ENCODE measurements at regions not wholly inside any gene's neighbourhood (a gene's known extent, or its start where the extent isn't known, plus 50 kb on each side); places are given as distances from the start of the nearest gene placed in this dataset.

GRCh38 chr5:96258692-96259091, 174.4 kb downstream of the PCSK1 start:
- ChIA-PET CTCF (interaction anchor here (1.0 to 2.6 kb wide), 3 partner anchors 23 to 78 kb away, joined by 3 to 16 read pairs (median 3); no protein-coding TSS in a partner anchor), POLR2A (interaction anchor here (0.6 kb wide), 1 partner anchor 15 kb away, joined by 3 read pairs; no protein-coding TSS in a partner anchor)
- no peak for DNase-seq (ENCODE audit: low read depth, low spot score)
- no peak overlapping the region for H3K4me3 ChIP-seq (ENCODE audit: low read depth, low read length)
- TF ChIP-seq CTCF (IDR thresholded peaks at IDR 0.05; ENCODE audit: insufficient read depth, low read length, missing control alignments), result no peak

GRCh38 chr5:96257904-96258303, 175.1 kb downstream of the PCSK1 start:
- CTCF ChIA-PET, result interaction anchor here (2.6 kb wide), 1 partner anchor 79 kb away, joined by 16 read pairs; no protein-coding TSS in a partner anchor
- DNase-seq (ENCODE audit: low read depth, low spot score), result peak; percentile 23

GRCh38 chr5:96256795-96257470, 176.1 kb downstream of the PCSK1 start:
- TF ChIP-seq CTCF (IDR thresholded peaks at IDR 0.05; ENCODE audit: insufficient read depth, low read length, missing control alignments), result no peak
- CTCF ChIA-PET, result no interaction called here
- no peak overlapping the region for H3K4me3 ChIP-seq (ENCODE audit: low read depth, low read length)
- POLR2A ChIA-PET, result no interaction called here
- DNase-seq (ENCODE audit: low read depth, low spot score), result peak; percentile 28

More at GRCh38 chr5:96257904-96258303, 175.1 kb downstream of the PCSK1 start:
- POLR2A ChIA-PET, result no interaction called here
- TF ChIP-seq CTCF (IDR thresholded peaks at IDR 0.05; ENCODE audit: insufficient read depth, low read length, missing control alignments), result no peak
- no peak overlapping the region for H3K4me3 ChIP-seq (ENCODE audit: low read depth, low read length)

GRCh38 chr5:96254980-96255691, 177.9 kb downstream of the PCSK1 start:
- no peak for TF ChIP-seq CTCF (IDR thresholded peaks at IDR 0.05; ENCODE audit: insufficient read depth, low read length, missing control alignments)
- peak; percentile 92 for DNase-seq (ENCODE audit: low read depth, low spot score)
- POLR2A ChIA-PET, result interaction anchor here (0.7 to 1.2 kb wide), 5 partner anchors 10 to 187 kb away, joined by 3 to 5 read pairs (median 3); no protein-coding TSS in a partner anchor
- CTCF ChIA-PET, result interaction anchor here (0.8 to 1.3 kb wide), 6 partner anchors 9 to 90 kb away, joined by 3 to 8 read pairs (median 3); no protein-coding TSS in a partner anchor
- H3K4me3 ChIP-seq (ENCODE audit: low read depth, low read length), result no peak overlapping the region

- CTCF ChIA-PET, result interaction anchor here (1.7 kb wide), 1 partner anchor 83 kb away, joined by 6 read pairs; no protein-coding TSS in a partner anchor
- POLR2A ChIA-PET, result no interaction called here
- no peak overlapping the region for H3K4me3 ChIP-seq (ENCODE audit: low read depth, low read length)
- no peak for TF ChIP-seq CTCF (IDR thresholded peaks at IDR 0.05; ENCODE audit: insufficient read depth, low read length, missing control alignments)
- no peak for DNase-seq (ENCODE audit: low read depth, low spot score)
Measured at GRCh38 chr5:96253140-96253539, 179.9 kb downstream of the PCSK1 start.

GRCh38 chr5:96252596-96252995, 180.5 kb downstream of the PCSK1 start:
- no peak for DNase-seq (ENCODE audit: low read depth, low spot score)
- ChIA-PET POLR2A (no interaction called here), CTCF (interaction anchor here (1.7 kb wide), 1 partner anchor 84 kb away, joined by 6 read pairs; no protein-coding TSS in a partner anchor)
- TF ChIP-seq CTCF (IDR thresholded peaks at IDR 0.05; ENCODE audit: insufficient read depth, low read length, missing control alignments), result no peak
- H3K4me3 ChIP-seq (ENCODE audit: low read depth, low read length), result no peak overlapping the region

All from AG04449 (cell line).